ENCODE measurements at regions not wholly inside any gene's neighbourhood (a gene's known extent, or its start where the extent isn't known, plus 50 kb on each side); places are given as distances from the start of the nearest gene placed in this dataset.

- no peak for DNase-seq
These were observed 1522.5 kb downstream of the ARAP2 start for GRCh38 chr4:34721835-34722234.

GRCh38 chr4:34723605-34724004 lies 1520.7 kb downstream of the ARAP2 start:
- no peak for DNase-seq

- no peak for DNase-seq
These were observed 1519.8 kb downstream of the ARAP2 start for GRCh38 chr4:34724491-34724890.

GRCh38 chr4:34731070-34731469 lies 1513.2 kb downstream of the ARAP2 start:
- DNase-seq = no peak

GRCh38 chr4:34732176-34732950 lies 1512.0 kb downstream of the ARAP2 start:
- DNase-seq = no peak

GRCh38 chr4:34733185-34733941 lies 1511.0 kb downstream of the ARAP2 start:
- no peak for DNase-seq

GRCh38 chr4:34766935-34767334 lies 1477.4 kb downstream of the ARAP2 start:
- DNase-seq = no peak

- peak in 2 of 58 donors; percentile 0 for DNase-seq
These were observed 1476.9 kb downstream of the ARAP2 start for GRCh38 chr4:34767407-34767806.

GRCh38 chr4:34771632-34772031 lies 1472.7 kb downstream of the ARAP2 start:
- DNase-seq = no peak

GRCh38 chr4:34790131-34790530 lies 1454.2 kb downstream of the ARAP2 start:
- no peak for DNase-seq

- DNase-seq = no peak
These were observed 1453.1 kb downstream of the ARAP2 start for GRCh38 chr4:34791209-34791608.

GRCh38 chr4:34800953-34801352 lies 1443.4 kb downstream of the ARAP2 start:
- DNase-seq = no peak

GRCh38 chr4:34814266-34814665 lies 1430.0 kb downstream of the ARAP2 start:
- DNase-seq = no peak

- no peak for DNase-seq
These were observed 1419.8 kb downstream of the ARAP2 start for GRCh38 chr4:34824515-34824914.

GRCh38 chr4:34826660-34827059 lies 1417.7 kb downstream of the ARAP2 start:
- DNase-seq = no peak

GRCh38 chr4:34845926-34846325 lies 1398.4 kb downstream of the ARAP2 start:
- no peak for DNase-seq

GRCh38 chr4:34850421-34850820 lies 1393.9 kb downstream of the ARAP2 start:
- DNase-seq = no peak

- DNase-seq = no peak
These were observed 1393.3 kb downstream of the ARAP2 start for GRCh38 chr4:34850968-34851367.

GRCh38 chr4:34851411-34851810 lies 1392.9 kb downstream of the ARAP2 start:
- DNase-seq = no peak

GRCh38 chr4:34854451-34854850 lies 1389.9 kb downstream of the ARAP2 start:
- no peak for DNase-seq

- no peak for DNase-seq
These were observed 1382.6 kb downstream of the ARAP2 start for GRCh38 chr4:34861666-34862065.

GRCh38 chr4:34878961-34879360 lies 1365.4 kb downstream of the ARAP2 start:
- DNase-seq = no peak

GRCh38 chr4:34880246-34880645 lies 1364.1 kb downstream of the ARAP2 start:
- DNase-seq = no peak
